ENCODE measurements at regions not wholly inside any gene's neighbourhood (a gene's known extent, or its start where the extent isn't known, plus 50 kb on each side); places are given as distances from the start of the nearest gene placed in this dataset.
"Not testable (repeated sequence)": the region's sequence is repeated elsewhere in the genome, so short reads cannot be mapped to it uniquely, and the experiment has no call there.

DNA sequence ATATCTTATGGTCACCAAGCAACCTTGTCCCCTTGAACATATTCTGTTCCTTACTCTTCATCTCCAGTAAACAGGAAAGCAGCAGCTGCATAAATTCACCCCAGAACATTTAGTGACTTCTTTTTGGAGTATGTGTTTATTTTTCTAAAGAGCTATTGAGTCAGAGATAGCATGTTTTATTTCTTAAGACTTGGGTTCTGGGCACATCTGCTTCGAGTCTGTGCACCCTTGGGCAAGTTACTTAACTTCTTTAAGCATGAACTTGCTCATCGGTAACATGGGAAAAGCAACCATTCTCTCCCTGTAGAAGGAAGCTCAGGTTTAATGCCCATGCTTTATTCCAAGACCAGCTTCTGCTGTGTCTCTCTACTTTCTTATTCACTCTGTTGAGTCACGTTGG, 309.3 kb upstream of the MEX3C start (continued):
- no peak for TF ChIP-seq CTCF (IDR thresholded peaks at IDR 0.05; ENCODE audit: control extremely low read depth in 1 of 3, insufficient read depth in 1 of 3, low read depth in 1 of 3, low read length in 3 of 3)
- TF ChIP-seq GTF2F1 (IDR thresholded peaks at IDR 0.05; ENCODE audit: borderline replicate concordance, low read depth, low read length) = no peak
- no peak for TF ChIP-seq KDM1A (IDR thresholded peaks at IDR 0.05; ENCODE audit: borderline replicate concordance, low read length)
- TF ChIP-seq HDAC2 (IDR thresholded peaks at IDR 0.05; ENCODE audit: borderline replicate concordance in 1 of 2, low read depth in 2 of 2, low read length in 2 of 2) = no peak
- TF ChIP-seq TAF7 (optimal IDR thresholded peaks at IDR 0.05; ENCODE audit: borderline replicate concordance, low read depth, low read length) = no peak
- no peak for TF ChIP-seq RXRA (IDR thresholded peaks at IDR 0.05; ENCODE audit: insufficient read depth, low read depth, low read length)

DNA sequence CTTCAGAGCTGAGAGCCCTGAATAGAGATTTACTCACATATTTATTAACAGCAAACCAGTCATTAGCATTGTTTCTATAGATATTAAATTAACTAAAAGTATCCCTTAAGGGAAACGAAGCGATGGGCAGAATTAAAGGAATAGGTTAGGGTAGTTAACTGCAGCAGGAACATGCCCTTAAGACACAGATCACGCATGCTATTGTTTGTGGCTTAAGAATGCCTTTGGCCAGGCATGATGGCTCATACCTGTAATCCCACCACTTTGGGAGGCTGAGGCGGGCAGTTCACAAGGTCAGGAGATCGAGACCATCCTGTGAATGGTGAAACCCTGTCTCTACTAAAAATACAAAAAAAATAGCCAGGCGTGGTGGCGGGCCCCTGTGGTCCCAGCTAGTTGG, 310.9 kb upstream of the MEX3C start:
- H3K56ac ChIP-seq (replicated peaks; ENCODE audit: insufficient read length, low read depth, low read length); H2AFZ ChIP-seq (ENCODE audit: low read length); FAIRE-seq; H3K4me3 ChIP-seq (ENCODE audit: extremely low read depth in 1 of 4, insufficient read depth in 2 of 4, low read depth in 3 of 4, low read length in 4 of 4); H4K8ac ChIP-seq (ENCODE audit: extremely low read depth, insufficient read depth, low read length); H3K23ac ChIP-seq (ENCODE audit: insufficient read length); H4K5ac ChIP-seq (ENCODE audit: insufficient read length, low read depth, low read length); H3K79me2 ChIP-seq (ENCODE audit: control insufficient read depth in 1 of 2, insufficient read depth in 2 of 2, low read length in 2 of 2); CTCF ChIA-PET (ENCODE audit: partially characterized antibody); H3K14ac ChIP-seq (ENCODE audit: insufficient read length); H2BK120ac ChIP-seq (replicated peaks; ENCODE audit: low read depth, low read length); DNase-seq (ENCODE audit: low read depth in 1 of 2, low spot score in 2 of 2); POLR2A ChIA-PET (ENCODE audit: partially characterized antibody); H3K79me1 ChIP-seq (ENCODE audit: low read depth, low read length); H3K4me1 ChIP-seq (replicated peaks in 1 of 4; ENCODE audit: control insufficient read depth in 3 of 4, insufficient read depth in 4 of 4, low read length in 3 of 4); H3K23me2 ChIP-seq (ENCODE audit: low read depth, low read length); H2BK12ac ChIP-seq (ENCODE audit: low read depth, low read length); H4K91ac ChIP-seq (replicated peaks; ENCODE audit: insufficient read length, low read length); H4K20me1 ChIP-seq (replicated peaks in 1 of 2; ENCODE audit: control insufficient read depth in 1 of 2, insufficient read depth in 2 of 2, low read length in 2 of 2); H3K4me2 ChIP-seq (ENCODE audit: insufficient read depth in 1 of 2, low read depth in 2 of 2, low read length in 2 of 2); H2BK5ac ChIP-seq (ENCODE audit: low read depth, low read length); H2BK15ac ChIP-seq (ENCODE audit: low read length); H3K27ac ChIP-seq (ENCODE audit: low read depth, low read length); H2AK5ac ChIP-seq (ENCODE audit: low read depth, low read length); H3K27me3 ChIP-seq (replicated peaks in 1 of 4; ENCODE audit: control insufficient read depth in 3 of 4, extremely low read depth in 1 of 4, insufficient read depth in 3 of 4, low read length in 3 of 4); H2BK20ac ChIP-seq (ENCODE audit: low read length); H3K36me3 ChIP-seq (ENCODE audit: control insufficient read depth in 2 of 4, insufficient read depth in 4 of 4, low read length in 3 of 4); H3K9ac ChIP-seq (replicated peaks in 1 of 4; ENCODE audit: extremely low read depth in 1 of 4, low read depth in 3 of 4, low read length in 3 of 4); H3K18ac ChIP-seq (ENCODE audit: extremely low read depth, low read length); H3K4ac ChIP-seq (replicated peaks; ENCODE audit: insufficient read length, low read depth, low read length): not testable (repeated sequence)
- peaks cover 17 to 20% of the 10 kb centered on the region in 2 experiments for H3K9me3 ChIP-seq (ENCODE audit: insufficient read depth in 2 of 2, low read depth in 1 of 2, low read length in 1 of 2)
- 92% methylated on average over 7 of the region's 7 CpGs; no CpG with 5 or more reads in 1 of the 2 experiments for WGBS, 2 experiments (ENCODE audit: extremely low coverage in 1 of 2, insufficient coverage in 1 of 2, insufficient read length in 1 of 2, insufficient replicate concordance in 2 of 2, low coverage in 1 of 2, low lambda C conversion rate in 2 of 2, missing lambda C conversion rate in 1 of 2)
